SIG-M5 (cell line): ENCODE measurements at regions not wholly inside any gene's neighbourhood (a gene's known extent, or its start where the extent isn't known, plus 50 kb on each side); places are given as distances from the start of the nearest gene placed in this dataset.
A peak's percentile ranks its signal among the peaks of the same experiment; 100 is the strongest.
"Not testable (repeated sequence)": the region's sequence is repeated elsewhere in the genome, so short reads cannot be mapped to it uniquely, and the experiment has no call there.

ENCODE experiments used
- DNase-seq: peaks from one replicate; lab custom pipeline; 2025; lab: John Stamatoyannopoulos, UW

DNA sequence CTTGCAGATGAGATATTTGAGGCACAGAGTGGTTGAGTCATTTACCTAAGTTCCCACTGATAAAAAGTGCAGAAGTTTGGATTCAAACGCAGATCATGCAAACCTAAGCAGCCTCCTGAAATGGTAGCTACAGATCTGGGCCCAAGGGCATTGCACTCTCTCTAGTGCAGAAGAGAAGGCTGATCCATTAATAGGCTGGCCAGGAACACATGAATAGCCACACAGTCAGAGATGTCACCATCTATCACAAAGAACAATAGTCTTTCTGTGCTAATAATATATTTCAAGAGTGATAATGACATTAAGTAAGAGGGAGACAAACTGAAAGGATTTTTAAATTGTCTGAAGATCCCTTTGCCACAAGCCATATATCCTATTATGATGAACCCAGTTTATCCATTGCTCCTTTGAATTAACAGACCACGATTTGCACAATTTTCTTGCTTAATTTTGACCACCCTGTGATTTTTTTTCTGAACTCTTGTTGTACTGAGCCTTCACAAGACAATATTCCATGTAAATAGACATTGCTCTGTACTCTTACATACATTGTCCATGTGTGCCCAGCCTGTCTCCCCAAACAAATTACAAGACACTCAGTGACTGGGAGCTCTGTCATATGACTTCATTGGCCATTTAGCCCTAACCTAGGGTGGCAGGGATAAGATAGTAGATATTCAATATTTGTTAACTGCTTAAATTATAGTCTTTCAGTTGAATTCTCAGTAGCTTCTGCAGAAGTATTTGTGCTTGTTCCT lies 112.4 kb upstream of the RBPJ start:
- no peak for DNase-seq

DNA sequence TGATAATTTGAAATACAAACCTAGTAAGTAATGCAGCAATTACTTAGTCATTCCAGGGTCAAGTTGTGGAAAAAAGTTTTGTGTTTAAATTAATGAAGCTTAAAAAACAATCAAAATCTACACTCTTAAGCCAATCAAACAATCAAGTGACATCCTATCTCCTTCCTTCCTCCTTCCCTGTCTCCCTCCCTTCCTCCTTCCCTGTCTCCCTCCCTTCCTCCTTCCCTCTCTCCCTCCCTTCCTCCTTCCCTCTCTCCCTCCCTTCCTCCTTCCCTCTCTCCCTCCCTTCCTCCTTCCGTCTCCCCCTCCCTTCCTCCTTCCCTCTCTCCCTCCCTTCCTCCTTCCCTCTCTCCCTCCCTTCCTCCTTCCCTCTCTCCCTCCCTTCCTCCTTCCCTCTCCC lies 111.4 kb upstream of the RBPJ start:
- not testable (repeated sequence) for DNase-seq

DNA sequence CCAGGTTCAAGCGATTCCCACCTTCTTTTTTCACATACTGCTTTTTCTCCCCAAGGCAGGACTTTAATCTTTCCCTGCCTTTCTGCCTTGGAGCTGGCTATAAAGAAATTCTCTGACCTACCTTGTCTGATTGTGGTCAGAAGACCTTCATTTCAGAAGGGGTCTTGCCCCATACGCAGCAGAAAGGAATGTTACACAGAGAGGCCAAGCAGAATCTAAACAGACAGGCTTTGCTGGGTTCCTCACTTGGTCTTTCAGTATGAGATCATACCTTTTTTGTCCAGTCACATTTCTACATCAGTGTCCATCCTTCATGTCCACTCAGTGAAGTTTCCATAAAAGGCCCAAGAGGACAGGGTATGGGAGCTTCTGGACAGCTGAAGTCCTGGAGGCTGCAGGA lies 108.3 kb upstream of the RBPJ start:
- DNase-seq = no peak

DNA sequence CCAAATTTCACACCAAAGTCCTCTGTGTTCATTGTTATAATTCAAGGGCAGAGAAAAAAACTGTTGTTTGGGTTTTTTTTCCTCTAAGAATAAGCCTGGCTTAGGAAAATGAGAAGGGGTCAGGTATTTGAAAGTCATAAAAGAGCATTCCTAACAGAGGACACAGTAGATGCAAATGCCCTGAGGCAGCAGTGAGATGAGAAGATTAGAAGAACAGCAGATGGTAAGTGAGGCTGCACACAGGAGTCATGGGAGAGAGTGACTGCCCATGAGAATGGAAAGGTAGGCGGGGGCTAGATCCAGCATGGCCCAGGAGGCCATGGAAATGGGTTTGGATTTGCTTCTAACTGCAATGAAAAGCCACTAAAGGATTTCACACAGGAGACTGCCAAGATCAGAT lies 107.5 kb upstream of the RBPJ start:
- DNase-seq = no peak

DNA sequence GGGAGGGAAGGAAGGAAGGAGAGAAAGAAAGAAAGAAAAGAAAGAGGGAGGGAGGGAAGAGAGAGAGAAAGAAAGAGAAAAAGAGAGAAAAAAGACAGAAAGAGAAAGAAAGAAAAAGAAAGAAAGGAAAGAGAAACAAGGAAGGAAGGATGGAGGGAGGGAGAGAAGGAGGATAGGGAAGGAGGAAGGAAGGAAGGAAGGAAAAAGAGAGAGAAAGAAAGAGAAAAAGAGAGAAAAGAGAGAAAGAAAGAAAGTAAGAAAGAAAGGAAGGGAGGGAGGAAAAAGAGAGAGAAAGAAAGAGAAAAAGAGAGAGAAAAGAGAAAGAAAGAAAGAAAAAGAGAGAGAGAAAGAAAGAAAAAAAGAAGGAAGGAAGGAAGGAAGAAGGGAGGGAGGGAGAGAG lies 105.8 kb upstream of the RBPJ start:
- DNase-seq = no peak

DNA sequence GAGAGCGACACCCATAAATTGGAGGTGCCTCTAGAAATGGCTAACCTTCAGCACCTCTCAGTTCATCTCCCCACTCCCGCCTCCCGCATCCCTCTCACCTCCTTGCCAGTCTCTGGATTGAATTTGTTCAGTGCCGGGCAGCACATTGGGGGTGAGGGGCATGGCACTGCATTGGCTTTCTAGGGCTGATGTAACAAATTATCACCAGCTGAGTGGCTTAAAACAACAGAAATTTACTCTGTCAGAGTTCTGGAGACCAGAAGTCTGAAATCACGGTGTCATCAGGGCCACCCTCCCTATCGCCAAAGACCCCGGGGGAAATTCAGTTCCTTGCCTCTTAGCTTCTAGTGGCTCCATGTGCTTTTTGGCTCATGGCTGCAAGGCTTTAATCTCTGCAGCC lies 105.1 kb upstream of the RBPJ start:
- no peak for DNase-seq

DNA sequence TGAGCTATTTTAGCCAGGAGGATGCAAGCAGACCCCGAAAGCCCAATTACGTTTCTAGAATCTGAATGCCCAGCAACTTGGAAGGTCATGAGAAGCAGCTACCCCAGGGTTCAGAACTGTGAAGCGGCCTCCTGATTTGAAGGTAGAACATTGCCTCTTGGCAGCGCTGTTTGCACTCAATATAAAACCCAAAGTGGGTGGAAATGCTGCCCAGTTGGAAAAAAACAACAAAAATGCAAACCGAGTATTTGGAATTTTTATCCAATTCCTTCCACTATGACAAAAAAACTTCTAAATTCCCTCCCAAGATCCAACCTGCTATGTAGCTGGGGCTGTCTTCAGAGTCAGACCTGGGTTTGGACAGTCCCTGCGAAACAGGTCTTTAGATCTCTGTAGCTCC lies 103.3 kb upstream of the RBPJ start:
- no peak for DNase-seq

DNA sequence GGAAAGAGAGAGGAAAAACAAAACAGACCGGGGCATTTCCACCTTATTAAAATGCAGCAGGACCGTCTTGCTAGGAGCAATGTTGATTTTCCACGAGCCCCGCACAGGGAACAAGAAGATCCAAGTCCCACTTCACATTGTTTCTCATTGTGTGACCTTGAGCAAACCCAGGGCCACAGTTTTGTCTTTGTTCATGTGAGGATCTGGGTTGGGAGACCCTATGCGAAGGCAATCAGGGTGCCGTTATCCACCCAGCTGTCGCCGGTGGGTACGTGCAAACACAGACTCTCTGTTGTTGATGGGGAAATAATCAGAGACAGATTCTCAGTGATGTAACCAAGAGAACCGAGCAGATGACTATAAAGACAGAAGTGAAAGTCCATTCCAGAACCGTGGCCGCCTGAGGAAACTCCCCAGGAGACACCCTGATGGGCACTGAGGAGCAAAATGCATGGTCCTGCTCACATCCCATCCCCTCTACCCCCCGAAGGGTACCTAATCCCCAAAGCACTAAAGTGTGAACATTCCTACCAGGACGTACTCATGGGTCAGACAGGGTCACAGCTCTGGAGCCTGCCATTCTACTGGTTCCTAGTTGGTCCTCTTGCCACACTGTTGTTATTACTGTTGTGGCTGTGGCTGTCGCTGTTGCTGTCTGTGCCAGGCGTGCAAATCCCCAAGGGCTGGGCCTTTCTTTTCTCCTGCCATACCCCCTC lies 102.7 kb upstream of the RBPJ start:
- DNase-seq = peak; percentile 63

DNA sequence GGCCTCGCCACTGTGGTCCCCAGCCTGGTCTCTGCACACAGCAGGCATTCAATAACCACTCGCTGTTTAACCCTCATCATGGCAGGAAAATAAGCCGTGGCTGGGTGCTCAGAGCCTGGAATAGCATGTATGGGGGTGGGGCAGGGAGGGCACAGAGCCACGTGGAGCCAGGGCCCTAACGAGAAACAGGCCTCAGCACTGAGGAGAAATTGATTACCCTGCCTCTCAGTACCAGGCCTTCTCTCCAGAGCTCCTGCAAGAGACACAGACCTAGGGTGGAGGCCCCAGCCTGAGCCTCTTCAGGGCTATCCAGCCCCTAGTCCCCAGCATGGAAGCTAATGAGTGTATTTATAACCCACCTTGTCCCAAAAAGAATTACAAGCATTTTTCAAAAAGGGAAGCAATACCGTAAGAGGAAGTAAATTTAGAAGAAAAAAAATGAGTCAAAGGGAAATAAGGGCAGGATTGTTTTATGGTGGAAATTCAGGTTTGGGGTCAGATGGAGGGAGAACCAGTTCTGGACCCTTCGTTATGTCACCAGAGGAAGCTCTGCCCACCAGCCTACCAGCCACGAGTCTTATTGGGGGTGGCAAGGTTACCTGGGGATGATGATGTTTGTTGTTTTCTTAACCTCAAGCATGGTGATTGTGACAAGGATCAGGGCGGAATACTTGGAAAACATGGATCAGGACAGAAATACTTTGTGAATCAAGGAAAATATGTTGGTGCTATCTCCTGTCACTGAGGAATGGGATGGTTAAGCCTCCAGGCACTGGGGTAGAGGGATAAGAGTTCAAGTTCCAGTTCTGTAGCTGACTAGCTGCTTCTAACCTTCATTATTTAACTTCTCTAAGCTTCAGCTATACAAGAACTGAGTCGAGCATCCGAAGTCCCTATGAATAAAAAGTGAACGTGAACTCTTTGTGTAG lies 101.9 kb upstream of the RBPJ start:
- peak; percentile 47 for DNase-seq

DNA sequence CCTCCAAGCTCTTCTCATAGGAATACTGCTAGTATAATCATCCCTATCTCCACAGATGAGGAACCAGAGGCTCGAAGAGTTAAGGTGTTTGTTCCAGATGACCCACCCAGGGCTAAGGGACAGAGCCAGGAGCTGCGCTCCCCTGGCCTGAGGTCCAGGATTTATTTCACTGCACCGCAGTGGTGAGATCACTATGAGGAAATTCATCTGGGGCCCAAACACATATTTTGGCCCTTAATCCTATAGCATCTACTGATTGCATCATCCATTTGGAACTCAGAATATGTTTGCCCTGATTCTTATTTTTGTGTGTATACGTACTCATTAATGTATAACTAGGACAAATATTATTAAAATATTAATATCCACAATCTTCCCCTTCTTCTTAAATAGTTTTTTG lies 100.1 kb upstream of the RBPJ start:
- DNase-seq = no peak

DNA sequence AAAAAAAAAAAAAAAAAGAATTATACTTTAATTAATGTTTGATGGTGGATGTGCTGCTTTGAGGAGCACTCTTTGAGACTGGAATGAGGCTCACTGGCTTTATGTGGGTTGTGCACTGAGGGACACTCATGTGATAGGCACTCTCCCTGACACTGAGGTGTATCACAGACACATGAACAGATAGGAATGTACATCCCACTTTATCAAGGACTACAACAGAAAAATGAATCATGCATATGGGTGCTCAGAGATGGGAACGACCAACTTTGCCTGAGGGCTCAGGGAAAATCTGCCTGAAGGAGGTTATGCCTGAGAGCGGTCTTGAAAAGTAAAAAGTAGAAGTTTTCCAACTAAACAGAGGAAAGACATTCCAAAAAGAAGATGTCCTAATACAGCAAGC lies 97.7 kb upstream of the RBPJ start:
- no peak for DNase-seq

DNA sequence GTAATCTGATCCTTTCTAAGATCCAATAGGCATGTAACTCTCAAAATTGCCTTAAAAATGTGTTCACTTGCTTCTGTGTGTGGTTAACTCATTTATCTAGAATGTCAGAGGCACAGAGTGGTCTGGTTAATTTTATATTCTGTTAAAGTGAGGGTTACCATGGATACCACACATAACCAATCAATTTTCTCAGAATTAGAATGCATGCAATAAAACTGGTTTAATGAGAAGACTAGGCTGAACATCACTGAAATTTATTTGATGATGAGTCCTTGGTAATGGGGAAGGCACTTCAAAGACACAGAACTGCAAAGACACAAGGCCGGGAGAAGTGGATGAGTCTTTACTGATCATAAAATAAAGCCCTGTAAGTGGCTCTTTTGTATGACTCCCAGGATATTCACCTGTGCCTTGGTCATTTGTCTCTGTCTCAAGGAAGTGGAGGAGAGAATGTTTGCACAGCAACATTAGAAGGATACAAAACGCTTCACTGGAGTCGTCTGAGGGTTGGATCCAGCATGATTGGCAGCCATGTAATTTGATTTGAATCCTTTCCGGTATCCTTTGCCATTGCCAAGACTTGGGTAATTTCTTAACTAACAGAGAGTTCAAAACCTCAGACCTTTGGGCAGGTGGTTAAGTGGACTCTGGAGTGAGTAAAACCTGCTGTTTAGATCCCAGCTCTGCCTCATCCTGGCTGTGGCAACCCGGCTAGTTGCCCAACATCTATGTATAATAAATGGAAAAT lies 94.0 kb upstream of the RBPJ start:
- no peak for DNase-seq

DNA sequence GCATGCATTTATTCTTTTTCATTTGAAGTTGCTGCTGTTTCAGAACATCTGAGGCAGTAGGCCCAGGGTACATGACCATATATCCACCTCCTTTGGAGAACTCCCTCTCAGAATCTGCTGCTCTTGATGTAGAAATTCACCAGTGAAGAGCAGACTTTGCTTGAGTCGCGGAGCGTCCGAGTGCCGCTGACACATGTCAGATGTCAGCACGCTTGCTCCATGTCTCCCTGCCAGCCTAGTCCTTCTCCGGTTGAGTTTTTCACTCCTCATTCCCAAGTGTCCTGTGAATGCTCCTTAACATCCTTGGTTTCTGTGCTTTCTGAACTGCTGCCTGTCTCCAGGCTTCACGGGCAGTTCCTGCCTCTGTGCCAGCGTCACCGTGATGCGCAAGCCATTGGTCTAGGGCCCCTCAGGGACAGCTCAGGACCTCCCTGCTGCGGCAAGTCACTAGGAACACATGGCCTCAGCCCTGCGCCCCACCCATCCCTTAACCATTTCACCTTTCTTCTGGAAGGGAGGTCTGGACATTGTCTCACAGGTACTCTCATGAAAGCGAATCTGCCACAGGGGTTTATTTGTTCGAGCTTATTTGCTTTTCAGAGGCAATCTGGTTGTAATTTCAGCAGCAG lies 93.1 kb upstream of the RBPJ start:
- DNase-seq = no peak

DNA sequence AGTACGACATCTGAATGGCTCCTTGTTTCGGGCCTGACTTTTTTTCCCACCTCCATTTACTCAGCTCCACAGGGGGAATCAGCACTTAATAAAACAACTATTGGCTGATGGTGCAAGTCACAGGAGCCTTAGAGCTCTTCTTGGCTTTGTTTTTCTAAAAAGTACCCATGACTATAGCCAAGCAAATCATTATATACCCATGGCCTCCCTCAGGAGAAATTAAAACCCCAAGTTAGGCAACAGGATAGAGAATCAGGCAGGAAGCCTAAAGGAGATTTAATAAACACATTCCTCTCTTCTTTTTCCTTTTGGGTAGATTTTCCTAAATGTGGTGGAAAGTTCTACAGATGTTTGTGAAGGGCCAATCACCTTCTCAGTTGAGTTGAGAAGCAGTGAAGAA lies 91.9 kb upstream of the RBPJ start:
- DNase-seq = no peak

DNA sequence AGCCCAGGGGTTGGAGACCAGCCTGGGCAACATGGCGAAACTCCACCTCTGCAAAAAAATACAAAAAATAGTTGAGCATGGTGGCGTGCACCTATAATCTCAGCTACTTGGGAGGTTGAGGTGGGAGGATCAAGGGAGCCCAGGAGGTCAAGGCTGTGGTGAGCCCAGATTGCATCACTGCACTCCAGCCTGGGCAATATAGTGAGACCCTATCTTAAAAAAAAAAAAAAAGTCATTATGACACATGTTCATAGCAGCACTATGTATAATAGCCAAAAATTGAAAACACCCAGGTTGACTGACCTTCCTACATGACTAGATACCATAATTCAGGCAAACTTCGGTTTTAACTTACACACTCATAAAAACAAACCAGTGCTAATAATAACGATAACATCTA lies 90.8 kb upstream of the RBPJ start:
- no peak for DNase-seq

DNA sequence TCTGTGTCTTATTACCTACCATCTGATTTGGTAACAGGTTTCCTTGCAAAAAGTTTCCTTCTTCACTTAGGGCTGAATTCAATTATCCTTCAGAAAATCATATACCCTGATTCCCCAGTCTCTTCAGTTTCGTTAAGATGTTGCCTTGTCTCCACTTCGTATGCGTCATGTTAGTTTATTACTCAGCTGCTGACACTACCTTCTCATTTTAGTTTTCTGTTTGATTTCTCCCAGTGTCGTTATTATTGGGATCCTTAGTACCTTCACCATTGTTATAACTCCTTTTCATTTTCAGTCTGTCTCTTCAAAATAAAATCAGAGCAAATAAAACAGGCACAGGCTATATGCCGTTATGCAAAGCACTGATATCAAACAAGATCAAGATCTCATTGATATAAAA lies 87.5 kb upstream of the RBPJ start:
- DNase-seq = no peak

DNA sequence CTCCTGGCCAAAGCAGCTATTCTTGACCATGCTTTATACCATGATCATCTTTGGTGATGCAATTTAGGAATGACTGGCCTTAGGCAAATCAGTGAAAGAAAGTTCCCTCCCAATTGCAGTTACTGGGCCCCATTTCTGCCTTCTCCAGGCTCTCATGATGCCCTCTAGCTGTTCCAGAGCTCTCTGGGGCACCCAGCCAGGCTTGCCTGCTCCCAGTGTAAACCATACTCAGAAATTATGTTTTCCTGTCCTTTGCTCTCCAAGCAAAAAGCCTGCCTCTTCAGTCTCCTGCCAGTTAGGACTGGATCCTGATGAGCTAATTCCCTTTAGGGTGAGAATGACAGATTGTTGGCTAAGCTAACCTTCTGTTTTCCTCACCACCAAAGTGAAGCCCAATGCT lies 85.3 kb upstream of the RBPJ start:
- no peak for DNase-seq

DNA sequence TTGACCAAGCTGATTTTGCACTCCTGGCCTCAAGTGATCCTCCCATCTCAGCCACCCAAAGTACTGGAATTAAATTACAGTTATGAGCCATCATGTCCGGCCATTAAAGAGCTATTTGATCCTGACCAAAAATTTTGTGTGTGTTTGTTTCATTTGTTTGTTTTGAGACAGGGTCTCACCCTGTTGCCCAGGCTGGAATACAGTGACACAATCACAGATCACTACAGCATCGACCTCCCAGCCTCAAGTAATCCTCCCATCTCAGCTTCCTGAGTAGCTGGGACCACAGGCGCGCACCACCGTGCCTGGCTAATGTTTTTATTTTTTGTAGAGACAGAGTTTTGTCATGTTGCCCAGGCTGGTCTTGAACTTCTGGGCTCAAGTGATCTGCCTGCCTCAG lies 82.9 kb upstream of the RBPJ start:
- no peak for DNase-seq

DNA sequence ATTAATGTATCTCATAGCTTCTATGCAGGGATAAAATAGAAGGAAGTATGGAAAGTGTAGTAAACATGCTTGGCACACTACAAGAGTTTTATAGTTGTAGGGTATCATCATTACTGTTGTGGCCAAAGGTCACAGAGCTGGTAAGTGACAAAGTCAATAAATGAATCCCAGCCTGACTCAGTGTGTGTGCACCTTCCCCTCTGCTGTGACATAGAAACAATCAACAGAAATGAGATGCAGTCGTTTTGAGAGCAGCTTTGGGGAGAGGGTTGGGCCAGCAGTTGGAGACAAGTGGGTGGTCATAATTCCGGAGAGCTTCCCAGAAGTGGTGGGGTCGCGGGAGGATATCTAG lies 82.4 kb upstream of the RBPJ start:
- DNase-seq = no peak

DNA sequence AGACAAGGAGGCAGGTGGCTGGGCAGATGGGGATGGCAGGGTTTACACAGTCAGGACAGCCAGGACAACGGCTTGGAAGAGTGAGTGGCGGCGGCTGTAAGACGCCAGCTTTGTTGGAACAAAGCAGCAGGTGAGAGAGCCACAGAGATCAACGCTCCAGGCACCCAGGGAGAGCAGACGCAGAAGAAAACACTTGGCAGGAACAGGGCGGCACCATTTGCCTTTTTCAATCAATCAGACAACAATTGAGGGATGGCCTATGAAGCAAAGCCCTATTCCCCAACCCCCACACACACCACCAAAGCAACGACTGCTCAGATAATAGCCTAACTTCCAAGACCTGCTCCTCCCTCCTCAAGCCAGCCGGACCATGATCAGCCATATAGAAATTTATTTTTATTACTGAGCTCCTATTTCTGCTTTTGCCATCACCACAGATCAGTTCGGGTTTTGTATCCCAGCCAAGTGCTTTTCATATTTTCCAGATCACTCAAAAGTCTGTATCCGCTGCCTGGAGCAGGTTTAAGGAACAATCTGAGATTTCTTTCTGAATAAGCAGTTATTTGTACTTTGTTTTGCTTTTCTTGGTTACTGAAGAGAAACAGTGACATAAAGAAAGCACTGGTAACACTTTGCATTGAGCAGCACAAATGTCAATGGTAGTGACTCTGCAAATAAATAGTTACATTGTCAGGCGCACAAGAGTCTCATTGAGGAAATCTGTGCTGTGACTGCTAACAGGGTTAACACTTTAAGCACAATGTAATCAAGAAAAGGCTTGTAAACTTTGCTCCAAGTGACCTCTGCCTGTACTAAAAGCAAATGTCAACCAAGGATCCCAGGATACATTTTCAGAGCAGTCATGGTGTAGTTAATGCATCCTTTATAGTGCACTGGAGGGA lies 81.8 kb upstream of the RBPJ start:
- DNase-seq = no peak

DNA sequence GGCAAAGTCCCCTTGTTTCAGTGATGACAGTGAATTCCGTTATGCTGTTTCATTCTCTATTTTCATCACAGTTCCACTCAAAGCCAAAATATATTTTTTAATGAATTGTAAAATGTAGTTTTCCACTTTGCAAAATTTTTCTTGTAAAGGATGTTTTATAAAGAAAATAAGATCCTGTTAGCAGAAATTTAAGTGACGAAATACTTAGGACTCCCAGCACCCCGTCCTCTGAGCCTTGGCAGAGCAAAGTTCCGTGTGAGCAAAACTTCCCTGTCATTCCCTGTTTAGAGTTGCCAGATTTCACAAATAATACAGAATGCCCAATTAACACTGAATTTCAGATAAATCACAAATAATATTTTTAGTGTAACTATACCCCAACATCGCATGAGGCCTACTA lies 81.0 kb upstream of the RBPJ start:
- no peak for DNase-seq
